ENCODE measurements at regions not wholly inside any gene's neighbourhood (a gene's known extent, or its start where the extent isn't known, plus 50 kb on each side); places are given as distances from the start of the nearest gene placed in this dataset.

DNA sequence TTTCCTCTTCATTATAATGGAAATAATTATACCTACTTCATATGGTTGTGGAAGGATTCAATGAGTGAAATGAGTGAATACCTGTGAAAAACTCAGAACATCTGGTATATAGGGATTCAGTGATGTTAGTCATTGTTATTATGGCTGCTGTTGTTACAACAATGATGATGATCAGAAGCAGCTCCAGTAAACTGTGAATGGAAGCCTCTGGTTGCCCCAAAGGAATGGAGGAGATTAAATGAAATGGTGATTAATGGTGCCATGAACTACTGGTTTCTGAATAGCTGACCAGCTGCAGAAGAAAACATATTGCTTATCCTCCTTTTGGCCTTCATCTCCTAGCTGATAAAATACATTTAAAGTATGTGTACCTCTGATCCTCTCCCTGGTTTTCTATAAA, 372.0 kb downstream of the ARHGEF28 start:
- no peak for DNase-seq

GRCh38 chr5:73996151-73996755, 370.3 kb downstream of the ARHGEF28 start:
- no peak for DNase-seq

DNA sequence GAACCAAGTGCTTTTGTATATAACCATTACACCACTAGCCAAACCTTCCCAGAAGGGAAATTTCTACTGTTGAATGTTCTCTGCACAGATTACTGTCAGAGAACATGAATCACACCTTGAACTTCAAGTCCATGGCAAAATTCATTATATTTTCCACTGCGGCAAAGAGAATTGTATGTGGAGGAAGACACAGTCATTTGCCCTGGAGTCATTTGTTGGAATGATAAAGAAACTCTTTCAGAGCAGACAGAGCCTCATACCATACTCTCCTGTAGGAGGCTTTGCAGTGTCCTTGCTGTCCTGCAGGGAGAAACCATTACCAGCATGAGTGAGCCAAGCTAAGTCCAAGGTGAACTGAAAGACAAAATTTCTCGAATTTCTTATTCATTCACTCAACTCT, 369.0 kb downstream of the ARHGEF28 start:
- no peak for DNase-seq
